SU-DHL-6 (cell line): ENCODE measurements at regions not wholly inside any gene's neighbourhood (a gene's known extent, or its start where the extent isn't known, plus 50 kb on each side); places are given as distances from the start of the nearest gene placed in this dataset.

Source experiments
- CTCF ChIP-seq: fragments of 200-600 bp; sonication (generic); IDR thresholded peaks from one replicate; pipeline ENCODE4 v1.5.1; 2017; ENCODE audit warnings: antibody characterized with exemption, mild to moderate bottlenecking, low read length, moderate library complexity; ENCODE audit not compliant: insufficient read depth, poor library complexity, severe bottlenecking
- EZH2phosphoT487 ChIP-seq: fragments of 200-600 bp; sonication (generic), shearing (Covaris generic); conservative IDR thresholded peaks from 2 replicates; pipeline ENCODE4 v1.6.1; 2018; ENCODE audit warnings: mild to moderate bottlenecking, antibody characterized with exemption, low read length, moderate library complexity, mixed read lengths

GRCh38 chr10:78181381-78182055 is 147.9 kb downstream of the RPS24 start:
- TF ChIP-seq CTCF (no peak), EZH2phosphoT487 (no peak)
